KMS-11 (cell line): ENCODE measurements at regions not wholly inside any gene's neighbourhood (a gene's known extent, or its start where the extent isn't known, plus 50 kb on each side); places are given as distances from the start of the nearest gene placed in this dataset.

Experiments used
- H2AFZ ChIP-seq: fragments of 200-600 bp; sonication (generic); 2 replicates; pipeline ENCODE4 v1.6.1; 2016; ENCODE audit warnings: antibody characterized with exemption, mixed run types, low read depth
- H3K27ac ChIP-seq: fragments of 200-600 bp; sonication (generic); 2 replicates; pipeline ENCODE4 v1.6.1; 2016; ENCODE audit warnings: mild to moderate bottlenecking, mixed run types
- H3K27me3 ChIP-seq: fragments of 200-600 bp; sonication (generic); 2 replicates; pipeline ENCODE4 v1.6.1; 2017; ENCODE audit warnings: mild to moderate bottlenecking, low read depth, mixed run types, moderate library complexity; ENCODE audit not compliant: insufficient read depth
- H3K36me3 ChIP-seq: fragments of 200-600 bp; sonication (generic); 2 replicates; pipeline ENCODE4 v1.6.1; 2017; ENCODE audit warnings: mild to moderate bottlenecking, mixed run types; ENCODE audit not compliant: insufficient read depth
- H3K4me1 ChIP-seq: fragments of 200-600 bp; sonication (generic); 2 replicates; pipeline ENCODE4 v1.6.1; 2016; ENCODE audit warnings: mild to moderate bottlenecking, low read depth, mixed run types; ENCODE audit not compliant: poor library complexity, severe bottlenecking
- H3K4me2 ChIP-seq: fragments of 200-600 bp; sonication (generic); 2 replicates; pipeline ENCODE4 v1.7.0; 2016; ENCODE audit warnings: mild to moderate bottlenecking, mixed run types
- H3K4me3 ChIP-seq: fragments of 200-600 bp; sonication (generic); IDR thresholded peaks from 2 replicates; pipeline ENCODE4 v1.6.1; 2017; ENCODE audit warnings: low read depth, low read length, mixed read lengths; ENCODE audit not compliant: insufficient read depth
- H3K79me2 ChIP-seq: fragments of 200-600 bp; sonication (generic); 2 replicates; pipeline ENCODE4 v1.6.1; 2016; ENCODE audit warnings: low read depth, mixed run types; ENCODE audit not compliant: insufficient read depth
- H3K9ac ChIP-seq: fragments of 200-600 bp; sonication (generic); 2 replicates; pipeline ENCODE4 v1.6.1; 2016; ENCODE audit warnings: mild to moderate bottlenecking, mixed run types
- H4K20me1 ChIP-seq: fragments of 200-600 bp; sonication (generic); 2 replicates; pipeline ENCODE4 v1.6.1; 2016; ENCODE audit warnings: mild to moderate bottlenecking, mixed run types; ENCODE audit not compliant: insufficient read depth
- TF ChIP-seq, protein P1 (sequence below): fragments of 200-600 bp; sonication (generic); conservative IDR thresholded peaks from 2 replicates; pipeline ENCODE4 v1.6.1; 2017; ENCODE audit warnings: low read depth, mild to moderate bottlenecking, antibody characterized with exemption, low read length, moderate library complexity, mixed read lengths

DNA sequence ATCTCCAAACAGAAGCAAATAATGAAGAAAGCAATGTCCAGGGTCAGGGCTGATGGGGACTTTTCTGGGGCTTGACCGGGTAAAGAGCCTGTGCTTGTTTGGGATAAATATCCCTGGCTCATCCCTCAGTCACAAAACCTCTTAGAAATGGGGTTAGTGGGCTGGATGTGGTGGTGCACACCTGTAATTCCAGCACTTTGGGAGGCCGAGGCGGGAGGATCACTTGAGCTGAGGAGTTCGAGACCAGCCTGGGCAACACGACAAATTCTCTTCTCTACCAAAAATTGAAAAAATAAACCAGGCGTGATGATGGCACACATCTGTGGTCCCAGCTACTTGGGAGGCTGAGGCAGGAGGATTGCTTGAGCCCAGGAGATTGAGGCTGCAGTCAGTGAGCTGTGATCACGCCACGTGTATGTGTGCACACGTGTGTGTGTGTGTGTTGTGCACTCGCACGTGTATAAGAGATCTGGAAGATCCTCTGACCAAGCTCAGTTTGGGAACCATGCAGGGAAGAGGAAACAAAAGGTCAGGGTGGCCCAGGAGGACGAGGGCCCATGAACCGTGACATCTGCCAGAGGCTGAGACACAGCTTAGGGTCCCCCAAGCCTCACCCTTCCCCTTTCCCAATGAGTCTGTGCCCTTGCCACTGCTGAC lies 258.6 kb downstream of the TEX36 start:
- no peak overlapping the region for H3K9ac ChIP-seq
- no peak overlapping the region for H2AFZ ChIP-seq
- H3K4me3 ChIP-seq: no peak overlapping the region
- H3K36me3 ChIP-seq: no peaks in the 10 kb centered on the region
- H4K20me1 ChIP-seq: no peaks in the 10 kb centered on the region
- H3K4me2 ChIP-seq: no peak overlapping the region
- no peak overlapping the region for H3K27ac ChIP-seq
- H3K4me1 ChIP-seq: no peaks in the 10 kb centered on the region
- TF ChIP-seq, protein P1, sequence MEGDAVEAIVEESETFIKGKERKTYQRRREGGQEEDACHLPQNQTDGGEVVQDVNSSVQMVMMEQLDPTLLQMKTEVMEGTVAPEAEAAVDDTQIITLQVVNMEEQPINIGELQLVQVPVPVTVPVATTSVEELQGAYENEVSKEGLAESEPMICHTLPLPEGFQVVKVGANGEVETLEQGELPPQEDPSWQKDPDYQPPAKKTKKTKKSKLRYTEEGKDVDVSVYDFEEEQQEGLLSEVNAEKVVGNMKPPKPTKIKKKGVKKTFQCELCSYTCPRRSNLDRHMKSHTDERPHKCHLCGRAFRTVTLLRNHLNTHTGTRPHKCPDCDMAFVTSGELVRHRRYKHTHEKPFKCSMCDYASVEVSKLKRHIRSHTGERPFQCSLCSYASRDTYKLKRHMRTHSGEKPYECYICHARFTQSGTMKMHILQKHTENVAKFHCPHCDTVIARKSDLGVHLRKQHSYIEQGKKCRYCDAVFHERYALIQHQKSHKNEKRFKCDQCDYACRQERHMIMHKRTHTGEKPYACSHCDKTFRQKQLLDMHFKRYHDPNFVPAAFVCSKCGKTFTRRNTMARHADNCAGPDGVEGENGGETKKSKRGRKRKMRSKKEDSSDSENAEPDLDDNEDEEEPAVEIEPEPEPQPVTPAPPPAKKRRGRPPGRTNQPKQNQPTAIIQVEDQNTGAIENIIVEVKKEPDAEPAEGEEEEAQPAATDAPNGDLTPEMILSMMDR: no peak
- no peaks in the 10 kb centered on the region for H3K27me3 ChIP-seq
- no peaks in the 10 kb centered on the region for H3K79me2 ChIP-seq

DNA sequence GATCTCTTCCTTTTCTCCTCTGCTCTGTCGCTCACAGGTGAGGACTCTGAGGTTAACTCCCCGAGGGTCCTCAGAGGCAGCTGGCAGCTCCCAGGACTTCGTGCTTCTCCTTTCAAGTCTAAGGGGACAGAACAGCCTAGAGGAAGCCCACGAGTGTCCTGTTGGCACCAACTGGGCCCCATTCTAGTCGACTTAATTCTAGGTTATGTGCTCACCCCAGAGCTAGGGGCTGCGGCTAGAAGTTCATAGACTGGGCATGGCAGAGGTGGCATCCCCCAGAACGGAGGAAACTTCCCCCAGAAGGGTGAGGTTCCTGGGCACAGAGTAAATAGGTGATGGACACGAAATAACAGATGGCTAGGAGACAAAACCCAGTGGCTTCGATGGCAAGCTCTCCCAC lies 259.4 kb downstream of the TEX36 start:
- Histone ChIP-seq H3K9ac (no peak overlapping the region), H3K27me3 (no peaks in the 10 kb centered on the region)

DNA sequence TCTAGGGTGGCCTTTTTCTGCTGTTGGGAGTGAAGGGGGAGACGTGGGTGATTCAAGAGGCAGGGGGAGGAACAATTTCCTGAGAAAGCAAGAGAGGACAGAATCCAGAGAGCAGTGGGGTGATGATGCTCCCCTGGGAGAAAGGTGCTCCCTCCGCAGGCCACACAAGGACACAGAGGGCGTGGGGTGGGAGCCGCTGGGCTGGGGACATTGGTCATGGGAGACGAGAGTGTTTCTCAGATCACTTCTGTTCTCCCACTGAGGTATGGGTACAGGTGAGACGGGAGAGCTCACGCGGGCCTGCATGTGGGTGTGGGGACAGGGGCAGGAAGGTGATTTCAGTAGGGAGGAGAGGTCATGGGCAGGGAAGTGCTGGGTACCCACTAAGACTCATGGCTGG lies 259.5 kb upstream of the CTBP2 start:
- Histone ChIP-seq H3K4me3 (no peak overlapping the region), H3K36me3 (no peaks in the 10 kb centered on the region), H4K20me1 (no peaks in the 10 kb centered on the region), H2AFZ (no peak overlapping the region), H3K27ac (no peak overlapping the region), H3K4me2 (no peak overlapping the region), H3K79me2 (no peaks in the 10 kb centered on the region), H3K9ac (no peak overlapping the region), H3K27me3 (no peaks in the 10 kb centered on the region), H3K4me1 (no peaks in the 10 kb centered on the region)
- TF ChIP-seq, protein P1: no peak

More for the DNA sequence above, 259.4 kb downstream of the TEX36 start:
- Histone ChIP-seq H3K4me2 (no peak overlapping the region), H3K27ac (no peak overlapping the region), H3K36me3 (no peaks in the 10 kb centered on the region), H4K20me1 (no peaks in the 10 kb centered on the region), H3K4me3 (no peak overlapping the region), H3K4me1 (no peaks in the 10 kb centered on the region), H3K79me2 (no peaks in the 10 kb centered on the region), H2AFZ (no peak overlapping the region)
- TF ChIP-seq, protein P1: no peak

DNA sequence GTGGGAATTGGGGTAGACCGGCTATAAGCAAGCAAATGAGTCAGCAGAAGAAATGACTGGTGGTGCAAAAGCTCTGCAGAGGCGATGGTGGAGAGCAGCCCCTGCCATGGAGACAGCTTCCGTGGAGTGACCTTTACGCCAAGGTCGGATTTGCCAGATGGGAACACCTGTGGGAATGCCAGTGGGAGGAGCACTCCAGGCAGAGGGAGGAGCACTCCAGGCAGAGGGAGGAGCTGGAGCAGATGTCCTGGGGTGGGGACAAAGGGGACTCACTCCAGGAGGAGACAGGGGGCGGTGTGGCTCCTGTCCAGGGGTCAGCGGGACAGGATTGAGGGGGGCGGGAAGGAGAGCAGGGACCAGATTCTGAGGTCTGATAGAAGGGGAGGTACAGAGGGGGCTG lies 258.8 kb upstream of the CTBP2 start:
- H3K9ac ChIP-seq: no peak overlapping the region
- H3K4me2 ChIP-seq: no peak overlapping the region
- H3K4me1 ChIP-seq: no peaks in the 10 kb centered on the region
- no peaks in the 10 kb centered on the region for H3K27me3 ChIP-seq
- H4K20me1 ChIP-seq: no peaks in the 10 kb centered on the region
- H3K79me2 ChIP-seq: no peaks in the 10 kb centered on the region
- no peaks in the 10 kb centered on the region for H3K36me3 ChIP-seq
- H3K27ac ChIP-seq: no peak overlapping the region
- no peak overlapping the region for H2AFZ ChIP-seq
- TF ChIP-seq, protein P1: no peak
- H3K4me3 ChIP-seq: no peak overlapping the region
